Fibroblast of lung (primary cell): ENCODE measurements at regions not wholly inside any gene's neighbourhood (a gene's known extent, or its start where the extent isn't known, plus 50 kb on each side); places are given as distances from the start of the nearest gene placed in this dataset.

Source experiments
- DNase-seq, 2 donors: peaks; one replicate each; pipeline versions ENCODE4 v3.0.0 to v3.0.0-alpha.2; 2010; ENCODE audit warnings: low read depth in 2 of 2
- H2AFZ ChIP-seq: 2 replicates; pipeline ENCODE4 v1.5.1; 2012; ENCODE audit warnings: low read length, control low read depth, inconsistent platforms
- H3K27ac ChIP-seq: 2 replicates; pipeline ENCODE4 v1.5.1; 2011; ENCODE audit warnings: low read length, control low read depth; ENCODE audit not compliant: insufficient read depth
- H3K27me3 ChIP-seq: 2 replicates; pipeline ENCODE4 v1.5.1; 2011; ENCODE audit warnings: mild to moderate bottlenecking, low read length; ENCODE audit not compliant: control insufficient read depth, insufficient read depth
- H3K36me3 ChIP-seq: 2 replicates; pipeline ENCODE4 v1.5.1; 2011; ENCODE audit warnings: low read length; ENCODE audit not compliant: control insufficient read depth, insufficient read depth
- H3K4me1 ChIP-seq: 2 replicates; pipeline ENCODE4 v1.5.1; 2011; ENCODE audit warnings: low read length; ENCODE audit not compliant: control insufficient read depth, insufficient read depth; ENCODE audit errors: extremely low read depth
- H3K4me2 ChIP-seq: 2 replicates; pipeline ENCODE4 v1.5.1; 2011; ENCODE audit warnings: low read length, control low read depth; ENCODE audit not compliant: insufficient read depth; ENCODE audit errors: extremely low read depth
- H3K4me3 ChIP-seq, 4 experiments: fragments of 200-600 bp in 1 of 4; sonication (generic) in 1 of 4; replicated peaks in 1 of 4; 2 replicates each; pipeline ENCODE4 v1.5.1; 2011 to 2016; ENCODE audit warnings: low read length in 4 of 4, low read depth in 3 of 4, mild to moderate bottlenecking in 3 of 4, control low read depth in 2 of 4, inconsistent platforms in 1 of 4, mixed read lengths in 1 of 4; ENCODE audit not compliant: insufficient read depth in 1 of 4; ENCODE audit errors: control extremely low read depth in 1 of 4
- H3K79me2 ChIP-seq: 2 replicates; pipeline ENCODE4 v1.5.1; 2012; ENCODE audit warnings: mild to moderate bottlenecking, low read length, inconsistent platforms; ENCODE audit not compliant: control insufficient read depth, insufficient read depth
- H3K9ac ChIP-seq: 2 replicates; pipeline ENCODE4 v1.5.1; 2011; ENCODE audit warnings: mild to moderate bottlenecking, low read length, control low read depth; ENCODE audit not compliant: insufficient read depth
- H3K9me3 ChIP-seq: 2 replicates; pipeline ENCODE4 v1.5.1; 2012; ENCODE audit warnings: low read depth, low read length; ENCODE audit not compliant: control insufficient read depth, insufficient read depth
- H4K20me1 ChIP-seq: 2 replicates; pipeline ENCODE4 v1.5.1; 2011; ENCODE audit warnings: low read length; ENCODE audit not compliant: control insufficient read depth, insufficient read depth; ENCODE audit errors: extremely low read depth
- EZH2 ChIP-seq: IDR thresholded peaks from 2 replicates; pipeline ENCODE4 v1.5.1; 2012; ENCODE audit warnings: low read length, control low read depth, mild to moderate bottlenecking; ENCODE audit errors: missing control alignments
- TF ChIP-seq, protein P1 (sequence below), 2 donors: IDR thresholded peaks in 1 of 2; conservative IDR thresholded peaks in 1 of 2; 1 replicate in 1 of 2; 2 replicates in 1 of 2; pipeline ENCODE4 v1.5.1; 2011 to 2012; ENCODE audit warnings: low read length in 2 of 2, control low read depth in 1 of 2, inconsistent platforms in 1 of 2, low read depth in 1 of 2, mild to moderate bottlenecking in 1 of 2

DNA sequence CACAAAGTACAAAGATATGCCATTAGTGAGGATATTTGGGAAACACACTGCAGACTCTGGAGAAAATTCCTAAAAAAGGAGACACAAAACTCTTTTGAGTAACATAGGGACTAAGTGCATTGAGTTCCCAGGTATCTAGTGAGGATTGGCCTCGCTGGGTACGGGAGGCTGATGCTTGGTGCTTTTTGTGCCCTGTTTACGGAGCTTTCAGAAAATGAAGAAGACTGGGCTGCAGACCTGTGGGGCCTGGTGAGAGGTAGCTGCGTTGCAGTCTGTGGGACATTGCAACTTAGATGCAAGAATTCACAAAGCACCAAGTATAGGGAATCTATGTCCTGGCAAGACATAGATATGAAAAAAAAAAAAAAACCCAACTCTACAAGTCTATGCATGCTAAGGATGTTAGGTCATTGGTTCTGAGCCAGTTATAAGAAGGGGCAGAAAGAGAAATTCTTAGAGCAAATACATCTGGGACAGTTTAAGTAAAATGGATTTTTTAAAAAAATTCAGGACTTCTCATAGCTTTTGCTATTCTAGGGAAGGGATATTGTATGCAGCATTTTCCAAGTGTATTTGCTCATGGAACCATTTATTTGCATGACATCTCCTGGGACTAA lies 156.0 kb downstream of the SLC4A3 start:
- Histone ChIP-seq H3K9me3 (no peaks in the 10 kb centered on the region), H2AFZ (no peak overlapping the region), H3K79me2 (no peaks in the 10 kb centered on the region), H4K20me1 (no peaks in the 10 kb centered on the region), H3K27me3 (no peaks in the 10 kb centered on the region), H3K36me3 (no peaks in the 10 kb centered on the region), H3K9ac (no peak overlapping the region), H3K4me3 (no peak overlapping the region), H3K27ac (no peak overlapping the region), H3K4me2 (no peak overlapping the region), H3K4me1 (no peaks in the 10 kb centered on the region)
- TF ChIP-seq, protein P1, sequence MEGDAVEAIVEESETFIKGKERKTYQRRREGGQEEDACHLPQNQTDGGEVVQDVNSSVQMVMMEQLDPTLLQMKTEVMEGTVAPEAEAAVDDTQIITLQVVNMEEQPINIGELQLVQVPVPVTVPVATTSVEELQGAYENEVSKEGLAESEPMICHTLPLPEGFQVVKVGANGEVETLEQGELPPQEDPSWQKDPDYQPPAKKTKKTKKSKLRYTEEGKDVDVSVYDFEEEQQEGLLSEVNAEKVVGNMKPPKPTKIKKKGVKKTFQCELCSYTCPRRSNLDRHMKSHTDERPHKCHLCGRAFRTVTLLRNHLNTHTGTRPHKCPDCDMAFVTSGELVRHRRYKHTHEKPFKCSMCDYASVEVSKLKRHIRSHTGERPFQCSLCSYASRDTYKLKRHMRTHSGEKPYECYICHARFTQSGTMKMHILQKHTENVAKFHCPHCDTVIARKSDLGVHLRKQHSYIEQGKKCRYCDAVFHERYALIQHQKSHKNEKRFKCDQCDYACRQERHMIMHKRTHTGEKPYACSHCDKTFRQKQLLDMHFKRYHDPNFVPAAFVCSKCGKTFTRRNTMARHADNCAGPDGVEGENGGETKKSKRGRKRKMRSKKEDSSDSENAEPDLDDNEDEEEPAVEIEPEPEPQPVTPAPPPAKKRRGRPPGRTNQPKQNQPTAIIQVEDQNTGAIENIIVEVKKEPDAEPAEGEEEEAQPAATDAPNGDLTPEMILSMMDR (conservative IDR thresholded peaks at IDR 0.05 in 1 of 2, IDR thresholded peaks at IDR 0.05 in 1 of 2; ENCODE audit: low read depth in 1 of 2, low read length in 2 of 2) = no peak
- TF ChIP-seq EZH2 = no peak
- DNase-seq = peak in 1 of 2 donors; percentile 42

DNA sequence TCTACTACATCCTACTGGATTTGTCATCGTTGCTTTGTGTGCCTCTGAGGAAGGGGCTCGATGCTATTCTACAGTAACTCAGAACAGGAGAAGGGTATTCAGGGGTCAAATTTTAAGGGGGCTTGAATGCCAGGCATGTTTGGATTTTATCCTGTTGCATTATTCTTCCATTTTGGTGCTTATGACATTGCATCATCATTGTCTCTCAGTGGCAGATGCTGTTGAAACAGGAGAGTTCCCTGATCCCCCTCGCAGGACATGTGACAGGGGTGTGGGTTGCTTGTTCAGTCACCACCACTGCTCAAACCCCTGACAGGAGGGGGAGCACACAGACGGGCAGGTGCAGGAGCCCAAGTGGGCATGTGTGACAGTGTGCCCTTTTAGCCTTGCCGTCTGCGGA lies 156.7 kb downstream of the SLC4A3 start:
- H3K4me3 ChIP-seq = no peak overlapping the region
- no peaks in the 10 kb centered on the region for H3K27me3 ChIP-seq
- no peak overlapping the region for H3K9ac ChIP-seq
- no peaks in the 10 kb centered on the region for H3K36me3 ChIP-seq
- TF ChIP-seq, protein P1 (conservative IDR thresholded peaks at IDR 0.05 in 1 of 2, IDR thresholded peaks at IDR 0.05 in 1 of 2; ENCODE audit: low read depth in 1 of 2, low read length in 2 of 2) = no peak
- TF ChIP-seq EZH2 = no peak
- no peak overlapping the region for H3K27ac ChIP-seq
- no peak for DNase-seq
- H2AFZ ChIP-seq = no peak overlapping the region
- no peaks in the 10 kb centered on the region for H3K4me1 ChIP-seq
- H3K79me2 ChIP-seq = no peaks in the 10 kb centered on the region
- no peak overlapping the region for H3K4me2 ChIP-seq
- no peaks in the 10 kb centered on the region for H4K20me1 ChIP-seq
- no peaks in the 10 kb centered on the region for H3K9me3 ChIP-seq

DNA sequence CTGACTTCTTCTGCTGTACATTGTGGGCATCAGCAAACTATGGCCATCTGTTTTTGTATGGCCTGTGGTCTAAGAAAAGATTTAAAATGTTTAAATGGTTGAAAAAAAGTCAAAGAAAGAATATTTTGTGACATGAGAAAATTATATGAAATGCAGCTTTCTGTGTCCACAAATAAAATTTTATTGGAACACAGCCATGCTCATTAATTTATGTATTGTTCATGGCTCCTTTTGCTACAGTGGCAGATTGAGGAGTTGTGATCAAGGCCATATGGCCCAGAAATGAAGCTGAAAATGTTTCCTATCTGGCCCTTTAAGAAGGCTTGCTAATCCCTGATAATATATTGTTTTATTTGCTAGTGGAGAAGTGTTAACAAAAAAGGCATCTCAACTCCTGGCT lies 162.0 kb downstream of the SLC4A3 start:
- no peak overlapping the region for H3K4me3 ChIP-seq
- TF ChIP-seq, protein P1 (conservative IDR thresholded peaks at IDR 0.05 in 1 of 2, IDR thresholded peaks at IDR 0.05 in 1 of 2; ENCODE audit: low read depth in 1 of 2, low read length in 2 of 2) = no peak
- TF ChIP-seq EZH2 = no peak
- no peak overlapping the region for H3K4me2 ChIP-seq

More for the DNA sequence above, 162.0 kb downstream of the SLC4A3 start:
- H3K9ac ChIP-seq = no peak overlapping the region
- no peaks in the 10 kb centered on the region for H3K36me3 ChIP-seq
- no peak overlapping the region for H2AFZ ChIP-seq
- no peaks in the 10 kb centered on the region for H3K27me3 ChIP-seq
- H3K79me2 ChIP-seq = no peaks in the 10 kb centered on the region
- no peaks in the 10 kb centered on the region for H4K20me1 ChIP-seq
- H3K4me1 ChIP-seq = no peaks in the 10 kb centered on the region
- no peaks in the 10 kb centered on the region for H3K9me3 ChIP-seq
- H3K27ac ChIP-seq = no peak overlapping the region
- DNase-seq = no peak
